UCSD-AML1 (cell line): ENCODE measurements at regions not wholly inside any gene's neighbourhood (a gene's known extent, or its start where the extent isn't known, plus 50 kb on each side); places are given as distances from the start of the nearest gene placed in this dataset.

ENCODE experiments used
- DNase-seq: peaks from one replicate; lab custom pipeline; 2025; ENCODE audit not compliant: unreplicated experiment; lab: John Stamatoyannopoulos, UW

DNA sequence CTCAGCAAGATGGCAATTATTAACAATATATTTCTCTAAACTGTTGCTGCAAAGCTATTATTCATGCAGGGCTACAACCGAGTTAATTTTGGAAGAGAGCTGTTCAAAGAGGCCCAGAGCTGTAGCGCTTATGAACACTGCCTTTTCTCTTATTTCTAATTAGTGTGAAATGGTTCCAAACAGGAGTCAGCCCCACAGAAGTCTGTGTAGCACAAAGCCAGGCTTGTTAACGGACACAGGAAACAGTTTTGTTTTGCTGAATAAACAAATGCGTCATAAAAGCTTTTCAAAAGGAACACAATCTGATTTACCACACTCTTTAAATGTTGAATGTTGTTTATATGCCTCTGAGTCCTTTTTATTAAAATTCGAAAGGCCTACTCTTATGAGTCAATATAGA, 396.5 kb downstream of the ANXA1 start:
- no peak for DNase-seq

- no peak for DNase-seq
Observed at GRCh38 chr9:73549991-73550390, 398.3 kb downstream of the ANXA1 start.

- no peak for DNase-seq
Observed at GRCh38 chr9:73553295-73553694, 401.6 kb downstream of the ANXA1 start.

- DNase-seq: no peak
Observed at GRCh38 chr9:73558471-73558870, 406.8 kb downstream of the ANXA1 start.

- no peak for DNase-seq
Observed at GRCh38 chr9:73565026-73565425, 413.4 kb downstream of the ANXA1 start.

- DNase-seq: no peak
Observed at GRCh38 chr9:73565833-73566465, 414.3 kb downstream of the ANXA1 start.

- no peak for DNase-seq
Observed at GRCh38 chr9:73566627-73567026, 415.0 kb downstream of the ANXA1 start.

DNA sequence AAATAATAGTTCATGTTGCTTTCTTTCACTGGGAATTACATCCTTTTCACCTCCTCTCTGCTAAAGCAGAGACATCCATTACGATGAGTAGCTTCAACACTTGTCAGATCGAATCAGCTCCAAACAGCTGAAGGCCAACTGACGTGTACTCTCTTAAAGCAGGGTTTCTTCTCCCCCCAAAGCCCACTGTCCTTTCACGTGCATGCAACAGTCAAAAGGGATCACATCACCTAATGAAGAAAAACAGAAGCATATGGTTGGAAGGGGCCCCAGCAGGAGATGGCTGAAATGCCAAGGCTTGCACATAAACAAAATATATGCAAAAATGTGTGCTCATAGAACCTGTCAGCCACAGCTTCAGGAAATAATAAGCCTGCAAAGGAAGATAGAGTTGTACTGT, 421.6 kb downstream of the ANXA1 start:
- no peak for DNase-seq

DNA sequence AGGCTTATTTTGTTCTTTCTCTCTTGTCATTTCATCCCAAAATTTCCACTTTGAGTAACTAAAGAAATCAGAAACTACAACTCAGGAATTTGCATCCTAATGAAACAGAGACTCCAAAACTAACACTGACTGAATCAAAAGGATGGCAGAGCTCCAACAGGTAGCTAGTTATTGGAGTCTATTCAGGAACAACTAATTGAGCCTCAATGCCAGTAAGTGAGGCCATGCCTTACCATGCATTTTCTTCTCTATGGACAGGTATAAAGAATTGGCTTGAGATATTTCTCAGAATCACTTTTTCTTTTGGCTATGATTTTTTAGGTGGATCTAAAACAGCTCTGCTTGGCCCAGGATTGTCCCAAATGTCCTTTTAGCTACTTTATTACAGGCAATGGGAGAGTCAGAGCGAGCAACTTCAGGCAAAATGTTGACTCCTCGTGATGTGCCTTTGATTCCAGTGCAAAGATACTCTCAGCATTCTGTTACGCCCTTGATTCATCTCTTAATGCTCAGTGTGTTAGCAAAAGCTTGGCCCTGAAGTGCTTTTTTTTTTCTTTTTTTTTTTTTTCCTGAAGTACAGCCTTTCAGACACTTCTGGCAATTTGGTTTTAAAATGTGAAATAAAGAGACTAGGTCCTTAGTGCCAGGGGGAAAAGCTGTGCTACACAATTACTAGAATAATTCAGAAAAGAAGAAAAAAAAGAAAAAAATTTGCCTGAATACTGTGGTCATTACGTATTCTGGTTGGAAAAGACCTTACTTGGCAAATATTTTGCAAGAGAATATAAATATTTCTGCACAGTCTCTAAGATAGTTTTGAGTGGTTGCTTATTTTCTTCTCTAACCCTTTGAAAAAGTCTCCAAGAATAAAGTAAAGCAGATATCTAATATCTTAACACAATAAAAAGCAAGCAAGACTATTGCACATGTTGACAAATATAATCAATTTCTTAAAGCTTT, 423.7 kb downstream of the ANXA1 start:
- no peak for DNase-seq

- no peak for DNase-seq
Observed at GRCh38 chr9:73577848-73578247, 426.2 kb downstream of the ANXA1 start.

GRCh38 chr9:73579823-73580222, 428.2 kb downstream of the ANXA1 start:
- DNase-seq: no peak

- no peak for DNase-seq
Observed at GRCh38 chr9:73583576-73583975, 431.9 kb downstream of the ANXA1 start.

DNA sequence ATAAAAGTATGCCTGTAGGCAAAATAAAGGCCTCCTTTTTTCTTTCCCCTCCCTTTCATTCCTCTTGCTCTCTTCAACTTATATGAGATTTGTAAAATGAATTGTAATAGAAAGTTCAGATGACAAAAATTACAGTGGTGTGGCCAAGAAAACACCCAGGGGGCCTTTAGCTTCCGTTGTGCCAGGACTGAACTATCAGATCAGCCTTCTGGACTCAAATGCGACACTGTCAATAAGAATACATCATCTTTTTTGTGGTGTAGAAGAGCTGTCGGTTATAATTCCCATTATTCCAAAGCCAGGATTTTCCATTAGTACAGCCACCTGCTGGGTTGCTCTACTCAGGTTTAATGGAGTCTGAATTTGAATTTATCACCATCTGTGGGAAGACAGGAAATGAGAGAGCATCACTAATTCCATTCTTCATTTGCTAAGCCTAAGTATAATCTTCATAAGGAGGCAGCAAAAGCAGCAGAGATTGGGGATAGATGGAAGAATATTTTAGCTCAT, 443.4 kb downstream of the ANXA1 start:
- DNase-seq: no peak

GRCh38 chr9:73596321-73596720, 444.7 kb downstream of the ANXA1 start:
- DNase-seq: no peak

GRCh38 chr9:73597039-73597438, 445.4 kb downstream of the ANXA1 start:
- no peak for DNase-seq

GRCh38 chr9:73597771-73598170, 446.1 kb downstream of the ANXA1 start:
- DNase-seq: no peak

DNA sequence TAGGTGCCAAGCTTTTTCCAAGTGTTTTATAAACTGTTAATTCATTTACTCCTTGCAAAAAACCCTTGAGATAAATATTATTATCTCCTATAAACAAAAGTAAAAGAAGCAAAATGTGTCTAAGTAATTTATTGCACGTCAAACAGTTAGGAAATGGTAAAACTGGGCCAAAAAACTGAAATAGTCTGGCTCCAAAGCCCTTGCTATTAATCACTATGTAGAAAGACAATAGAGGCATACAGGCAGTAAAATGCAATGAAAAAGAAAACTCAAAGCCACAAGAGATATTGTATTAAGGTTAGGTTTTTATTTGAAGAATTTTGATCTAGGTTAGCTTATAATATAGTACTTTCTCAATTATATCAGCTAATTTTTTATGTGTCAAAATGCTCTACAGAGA, 457.7 kb downstream of the ANXA1 start:
- DNase-seq: no peak

DNA sequence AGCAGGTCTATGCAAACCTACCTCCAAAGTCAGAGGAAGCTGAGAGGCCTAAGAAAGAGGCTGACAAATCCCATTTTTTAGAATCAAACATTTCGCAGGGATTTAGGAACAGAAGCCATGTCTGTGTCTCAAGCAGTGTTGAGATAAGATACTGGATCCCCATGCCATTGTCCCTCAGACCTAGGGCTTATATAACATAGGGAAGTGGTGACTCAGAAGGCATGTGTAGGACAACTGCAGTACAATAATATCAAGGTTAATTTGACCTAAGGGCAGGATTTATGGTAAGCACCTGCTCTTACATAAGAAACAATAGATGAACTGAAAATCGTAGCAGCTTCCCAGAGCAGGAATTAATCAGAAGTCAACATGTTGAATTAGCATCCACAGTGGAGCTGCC, 459.4 kb downstream of the ANXA1 start:
- no peak for DNase-seq

- DNase-seq: no peak
Observed at GRCh38 chr9:73613092-73613701, 461.5 kb downstream of the ANXA1 start.

GRCh38 chr9:73615557-73615956, 463.9 kb downstream of the ANXA1 start:
- DNase-seq: no peak

- no peak for DNase-seq
Observed at GRCh38 chr9:73617586-73617985, 465.9 kb downstream of the ANXA1 start.

DNA sequence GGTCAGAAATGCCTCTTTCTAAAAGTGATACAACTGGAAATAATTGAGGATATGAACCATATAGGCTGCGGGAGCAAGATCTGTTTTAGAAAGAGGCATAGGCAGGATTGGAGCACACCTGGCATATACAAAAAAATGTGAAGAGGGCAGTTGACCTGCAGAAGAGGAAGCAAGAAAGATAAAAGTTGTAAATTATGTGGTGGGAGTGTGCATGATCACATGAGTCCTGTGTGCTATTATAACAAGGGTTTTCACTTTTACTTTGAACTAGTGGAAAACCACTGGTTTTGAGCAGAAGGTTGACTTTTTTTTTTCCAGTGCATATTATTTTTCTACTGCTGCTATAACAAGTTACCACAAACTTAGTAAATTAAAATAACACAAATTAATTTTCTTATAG, 489.3 kb downstream of the ANXA1 start:
- no peak for DNase-seq
